H9 (cell line): ENCODE measurements at regions not wholly inside any gene's neighbourhood (a gene's known extent, or its start where the extent isn't known, plus 50 kb on each side); places are given as distances from the start of the nearest gene placed in this dataset.

Experiments
- DNase-seq: peaks from one replicate; pipeline ENCODE4 v3.0.0-alpha.2; 2017
- H2AFZ ChIP-seq: one replicate; pipeline ENCODE4 v1.6.1; 2013; ENCODE audit warnings: mild to moderate bottlenecking, low read length, control low read depth, moderate library complexity
- H2AK5ac ChIP-seq: 2 replicates; pipeline ENCODE4 v1.6.1; 2013; ENCODE audit warnings: low read length, control low read depth, mixed read lengths; ENCODE audit not compliant: insufficient read length
- H2BK120ac ChIP-seq: one replicate; pipeline ENCODE4 v1.6.1; 2013; ENCODE audit warnings: low read depth, mild to moderate bottlenecking, low read length, control low read depth, inconsistent platforms; ENCODE audit not compliant: poor library complexity, severe bottlenecking
- H2BK12ac ChIP-seq: 2 replicates; pipeline ENCODE4 v1.6.1; 2013; ENCODE audit warnings: low read length, control low read depth, mixed read lengths, low read depth; ENCODE audit not compliant: insufficient read length
- H2BK15ac ChIP-seq: 2 replicates; pipeline ENCODE4 v1.6.1; 2013; ENCODE audit warnings: low read depth, low read length, control low read depth
- H2BK20ac ChIP-seq: one replicate; pipeline ENCODE4 v1.6.1; 2013; ENCODE audit warnings: low read depth, mild to moderate bottlenecking, low read length, control low read depth, inconsistent platforms; ENCODE audit not compliant: poor library complexity, severe bottlenecking
- H2BK5ac ChIP-seq: 2 replicates; pipeline ENCODE4 v1.6.1; 2013; ENCODE audit warnings: low read length, control low read depth, mixed read lengths; ENCODE audit not compliant: insufficient read length
- H3K14ac ChIP-seq: 2 replicates; pipeline ENCODE4 v1.6.1; 2013; ENCODE audit warnings: low read length, control low read depth; ENCODE audit not compliant: insufficient read depth
- H3K18ac ChIP-seq: 2 replicates; pipeline ENCODE4 v1.6.1; 2013; ENCODE audit warnings: low read depth, mild to moderate bottlenecking, mixed read lengths, low read length, control low read depth; ENCODE audit not compliant: insufficient read length
- H3K23ac ChIP-seq: 2 replicates; pipeline ENCODE4 v1.6.1; 2013; ENCODE audit warnings: low read length, control low read depth, mixed read lengths, low read depth; ENCODE audit not compliant: insufficient read length
- H3K23me2 ChIP-seq: 2 replicates; pipeline ENCODE4 v1.6.1; 2013; ENCODE audit warnings: low read depth, mild to moderate bottlenecking, mixed read lengths, low read length, control low read depth; ENCODE audit not compliant: insufficient read length, poor library complexity, severe bottlenecking
- H3K27ac ChIP-seq: 2 replicates; pipeline ENCODE4 v1.5.1; 2013; ENCODE audit warnings: low read length, control low read depth, mixed read lengths, low read depth; ENCODE audit not compliant: insufficient read length
- H3K27me3 ChIP-seq: 2 replicates; pipeline ENCODE4 v1.6.1; 2013; ENCODE audit warnings: low read length, control low read depth, inconsistent platforms; ENCODE audit not compliant: insufficient read depth
- H3K4ac ChIP-seq: 2 replicates; pipeline ENCODE4 v1.6.1; 2013; ENCODE audit warnings: low read depth, mild to moderate bottlenecking, control low read depth, inconsistent platforms, low read length, moderate library complexity
- H3K4me1 ChIP-seq: 2 replicates; pipeline ENCODE4 v1.6.1; 2013; ENCODE audit warnings: low read length, control low read depth, inconsistent platforms; ENCODE audit not compliant: insufficient read depth
- H3K4me2 ChIP-seq: 2 replicates; pipeline ENCODE4 v1.6.1; 2013; ENCODE audit warnings: low read length, control low read depth, mixed read lengths; ENCODE audit not compliant: insufficient read length, insufficient read depth
- H3K56ac ChIP-seq: 2 replicates; pipeline ENCODE4 v1.6.1; 2013; ENCODE audit warnings: low read depth, mild to moderate bottlenecking, mixed read lengths, low read length, control low read depth; ENCODE audit not compliant: insufficient read length
- H3K79me1 ChIP-seq: 2 replicates; pipeline ENCODE4 v1.6.1; 2013; ENCODE audit warnings: low read depth, mild to moderate bottlenecking, moderate library complexity, low read length, control low read depth, inconsistent platforms; ENCODE audit not compliant: insufficient read depth, poor library complexity, severe bottlenecking
- H3K79me2 ChIP-seq: 2 replicates; pipeline ENCODE4 v1.6.1; 2013; ENCODE audit warnings: low read length, control low read depth, inconsistent platforms; ENCODE audit not compliant: insufficient read depth
- H3K9ac ChIP-seq: 2 replicates; pipeline ENCODE4 v1.6.1; 2013; ENCODE audit warnings: low read length, control low read depth, mixed read lengths; ENCODE audit not compliant: insufficient read length; ENCODE audit errors: extremely low read depth
- H3K9me3 ChIP-seq: one replicate; pipeline ENCODE4 v1.6.1; 2013; ENCODE audit warnings: low read depth, low read length, inconsistent platforms; ENCODE audit not compliant: control insufficient read depth
- H3T11ph ChIP-seq: one replicate; pipeline ENCODE4 v1.6.1; 2013; ENCODE audit warnings: mild to moderate bottlenecking, low read length, control low read depth, inconsistent platforms
- H4K20me1 ChIP-seq: one replicate; pipeline ENCODE4 v1.6.1; 2013; ENCODE audit not compliant: control insufficient read depth, insufficient read length, insufficient read depth
- H4K5ac ChIP-seq: 2 replicates; pipeline ENCODE4 v1.6.1; 2013; ENCODE audit warnings: low read depth, mild to moderate bottlenecking, mixed read lengths, low read length, control low read depth; ENCODE audit not compliant: insufficient read length
- H4K8ac ChIP-seq: replicated peaks from 2 replicates; pipeline ENCODE4 v1.6.1; 2013; ENCODE audit warnings: low read length, control low read depth, mixed read lengths, low read depth; ENCODE audit not compliant: insufficient read length
- H4K91ac ChIP-seq: 2 replicates; pipeline ENCODE4 v1.6.1; 2013; ENCODE audit warnings: low read depth, mild to moderate bottlenecking, moderate library complexity, mixed read lengths, low read length, control low read depth; ENCODE audit not compliant: insufficient read length
- H3K27ac Mint-ChIP-seq, 3 experiments: 2 replicates in 2 of 3; 3 replicates in 1 of 3; pipeline ENCODE4 v1.8.0; 2020 to 2021; ENCODE audit warnings: mixed read lengths in 3 of 3, mild to moderate bottlenecking in 1 of 3, moderate library complexity in 1 of 3
- H3K27me3 Mint-ChIP-seq: 2 replicates; pipeline ENCODE4 v1.8.0; 2021; ENCODE audit warnings: low read depth, mild to moderate bottlenecking, moderate library complexity, mixed read lengths
- H3K36me3 Mint-ChIP-seq, 3 experiments: 2 replicates in 2 of 3; 3 replicates in 1 of 3; pipeline ENCODE4 v1.8.0; 2020 to 2021; ENCODE audit warnings: low read depth in 3 of 3, mixed read lengths in 3 of 3; ENCODE audit not compliant: insufficient read depth in 1 of 3
- H3K4me1 Mint-ChIP-seq, 2 experiments: 2 replicates each; pipeline ENCODE4 v1.8.0; 2020; ENCODE audit warnings: mixed read lengths in 2 of 2
- H3K4me3 Mint-ChIP-seq, 2 experiments: 2 replicates in 1 of 2; 3 replicates in 1 of 2; pipeline ENCODE4 v1.8.0; 2020 to 2021; ENCODE audit warnings: mild to moderate bottlenecking in 2 of 2, mixed read lengths in 2 of 2, moderate library complexity in 1 of 2
- H3K9me3 Mint-ChIP-seq, 2 experiments: 2 replicates in 1 of 2; 3 replicates in 1 of 2; pipeline ENCODE4 v1.8.0; 2020; ENCODE audit warnings: mild to moderate bottlenecking in 2 of 2, mixed read lengths in 2 of 2, moderate library complexity in 1 of 2
- WGBS: extraction: QIAGEN DNeasy Blood & Tissue Kit; methylation state at CpG from one replicate; pipeline ENCODE4 v1.1.7; 2013; ENCODE audit warnings: missing lambda C conversion rate, low lambda C conversion rate, mixed read lengths; ENCODE audit not compliant: insufficient read length; ENCODE audit errors: extremely low coverage; 5-methylcytosine and 5-hydroxymethylcytosine counted together
- TF ChIP-seq, protein P1 (sequence below): fragments of 200-600 bp; sonication (generic); conservative IDR thresholded peaks from 3 replicates; pipeline ENCODE4 v1.8.0; 2021; ENCODE audit warnings: antibody characterized with exemption, mild to moderate bottlenecking

DNA sequence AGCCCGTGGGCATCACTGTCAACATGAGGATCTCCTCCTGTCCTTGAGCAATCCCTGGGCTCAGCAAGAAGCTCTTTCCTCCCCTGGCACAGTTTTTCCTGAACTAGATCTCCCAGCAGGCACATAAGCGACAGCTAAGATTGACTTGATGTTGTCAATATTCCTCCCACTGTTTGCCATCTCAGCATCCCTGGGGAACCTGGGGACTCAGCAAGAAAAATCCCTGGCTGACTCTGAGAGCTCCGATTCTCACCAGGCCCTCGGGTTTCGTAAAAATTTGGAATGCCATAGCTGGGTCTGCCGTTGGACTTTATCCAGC, 687.2 kb downstream of the MATN1 start:
- no peak overlapping the region for H2BK12ac ChIP-seq
- Mint-ChIP-seq H3K27me3 (peaks cover 1% of the 10 kb centered on the region; the same call in 1 of the 2 replicates), H3K4me1 (peaks cover 7 to 12% of the 10 kb centered on the region in 2 experiments; a peak in 2 of 4 replicates), H3K36me3 (peaks cover 6 to 10% (median 8%) of the 10 kb centered on the region in 3 experiments), H3K27ac (no peak overlapping the region), H3K4me3 (no peak overlapping the region), H3K9me3 (peaks cover 10 to 22% of the 10 kb centered on the region in 2 experiments)
- no CpG with 5 or more reads among the region's 6 CpGs for WGBS
- no peak overlapping the region for H3K23ac ChIP-seq
- no peak overlapping the region for H3K4me2 ChIP-seq
- H3K18ac ChIP-seq: no peak overlapping the region
- H4K20me1 ChIP-seq: no peaks in the 10 kb centered on the region
- no peak overlapping the region for H2AFZ ChIP-seq
- no peak overlapping the region for H3K27ac ChIP-seq
- H4K8ac ChIP-seq: no peak overlapping the region
- H3K4ac ChIP-seq: no peak overlapping the region
- H3K9me3 ChIP-seq: peaks cover 7% of the 10 kb centered on the region
- no peak overlapping the region for H3K14ac ChIP-seq
- no peak overlapping the region for H2BK5ac ChIP-seq
- no peaks in the 10 kb centered on the region for H3K79me2 ChIP-seq
- no peak overlapping the region for H2BK120ac ChIP-seq
- H4K91ac ChIP-seq: no peak overlapping the region
- no peak overlapping the region for H2BK15ac ChIP-seq
- no peak overlapping the region for H4K5ac ChIP-seq
- no peak overlapping the region for H2BK20ac ChIP-seq
- H3K27me3 ChIP-seq: no peaks in the 10 kb centered on the region
- no peak for DNase-seq
- H3K23me2 ChIP-seq: no peaks in the 10 kb centered on the region
- no peaks in the 10 kb centered on the region for H3K4me1 ChIP-seq
- H3K9ac ChIP-seq: no peak overlapping the region
- TF ChIP-seq, protein P1, sequence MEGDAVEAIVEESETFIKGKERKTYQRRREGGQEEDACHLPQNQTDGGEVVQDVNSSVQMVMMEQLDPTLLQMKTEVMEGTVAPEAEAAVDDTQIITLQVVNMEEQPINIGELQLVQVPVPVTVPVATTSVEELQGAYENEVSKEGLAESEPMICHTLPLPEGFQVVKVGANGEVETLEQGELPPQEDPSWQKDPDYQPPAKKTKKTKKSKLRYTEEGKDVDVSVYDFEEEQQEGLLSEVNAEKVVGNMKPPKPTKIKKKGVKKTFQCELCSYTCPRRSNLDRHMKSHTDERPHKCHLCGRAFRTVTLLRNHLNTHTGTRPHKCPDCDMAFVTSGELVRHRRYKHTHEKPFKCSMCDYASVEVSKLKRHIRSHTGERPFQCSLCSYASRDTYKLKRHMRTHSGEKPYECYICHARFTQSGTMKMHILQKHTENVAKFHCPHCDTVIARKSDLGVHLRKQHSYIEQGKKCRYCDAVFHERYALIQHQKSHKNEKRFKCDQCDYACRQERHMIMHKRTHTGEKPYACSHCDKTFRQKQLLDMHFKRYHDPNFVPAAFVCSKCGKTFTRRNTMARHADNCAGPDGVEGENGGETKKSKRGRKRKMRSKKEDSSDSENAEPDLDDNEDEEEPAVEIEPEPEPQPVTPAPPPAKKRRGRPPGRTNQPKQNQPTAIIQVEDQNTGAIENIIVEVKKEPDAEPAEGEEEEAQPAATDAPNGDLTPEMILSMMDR: no peak
- no peak overlapping the region for H2AK5ac ChIP-seq
- no peak overlapping the region for H3K56ac ChIP-seq
- H3K79me1 ChIP-seq: no peaks in the 10 kb centered on the region
- H3T11ph ChIP-seq: no peak overlapping the region
